Neural cell (in vitro differentiated cells): ENCODE measurements at regions not wholly inside any gene's neighbourhood (a gene's known extent, or its start where the extent isn't known, plus 50 kb on each side); places are given as distances from the start of the nearest gene placed in this dataset.

Experiments
- H2AFZ ChIP-seq: fragments of 200-600, 300-800 bp; sonication (generic), shearing (Covaris generic); 2 replicates; pipeline ENCODE4 v1.6.0; 2014; ENCODE audit warnings: low read depth, mild to moderate bottlenecking, antibody characterized with exemption, low read length, moderate library complexity
- H3F3A ChIP-seq: fragments of 200-600 bp; shearing (Covaris generic); 2 replicates; pipeline ENCODE4 v1.6.1; 2016; ENCODE audit warnings: mild to moderate bottlenecking, moderate library complexity, mixed read lengths, antibody characterized with exemption, low read length; ENCODE audit not compliant: insufficient read depth, poor library complexity, severe bottlenecking
- H3K27ac ChIP-seq: fragments of 200-600, 300-800 bp; sonication (generic), shearing (Covaris generic); 2 replicates; pipeline ENCODE4 v1.5.1; 2014; ENCODE audit warnings: mild to moderate bottlenecking, low read length, moderate library complexity
- H3K27me3 ChIP-seq: fragments of 300-800, 200-600 bp; sonication (generic), shearing (Covaris generic); 2 replicates; pipeline ENCODE4 v1.6.0; 2014; ENCODE audit warnings: mild to moderate bottlenecking, low read depth, low read length, moderate library complexity; ENCODE audit not compliant: insufficient read depth
- H3K36me3 ChIP-seq: fragments of 300-800, 200-600 bp; sonication (generic), shearing (Covaris generic); 2 replicates; pipeline ENCODE4 v1.5.1; 2014; ENCODE audit warnings: mild to moderate bottlenecking, antibody characterized with exemption, low read length, moderate library complexity; ENCODE audit not compliant: insufficient read depth
- H3K4me2 ChIP-seq: fragments of 300-800, 200-600 bp; sonication (generic), shearing (Covaris generic); 2 replicates; pipeline ENCODE4 v1.6.0; 2014; ENCODE audit warnings: mild to moderate bottlenecking, low read length
- H3K4me3 ChIP-seq: fragments of 300-800, 200-600 bp; sonication (generic), shearing (Covaris generic); 2 replicates; pipeline ENCODE4 v1.5.1; 2014; ENCODE audit warnings: mild to moderate bottlenecking, low read length, moderate library complexity
- H3K79me2 ChIP-seq: fragments of 200-600 bp; shearing (Covaris generic); replicated peaks from 2 replicates; pipeline ENCODE4 v1.6.0; 2014; ENCODE audit warnings: mild to moderate bottlenecking, low read length, moderate library complexity; ENCODE audit not compliant: insufficient read depth
- H3K9ac ChIP-seq: fragments of 300-800, 200-600 bp; sonication (generic), shearing (Covaris generic); 2 replicates; pipeline ENCODE4 v1.6.1; 2016; ENCODE audit warnings: mild to moderate bottlenecking, low read length, mixed read lengths
- H3K9me2 ChIP-seq: fragments of 200-600 bp; shearing (Covaris generic); 2 replicates; pipeline ENCODE4 v1.6.1; 2016; ENCODE audit warnings: mild to moderate bottlenecking, low read length, mixed read lengths; ENCODE audit not compliant: insufficient read depth
- H3K9me3 ChIP-seq: fragments of 200-600, 300-800 bp; sonication (generic), shearing (Covaris generic); 2 replicates; pipeline ENCODE4 v1.6.1; 2016; ENCODE audit warnings: mild to moderate bottlenecking, mixed run types, low read length, moderate library complexity, mixed read lengths
- H4K20me1 ChIP-seq: fragments of 200-600 bp; shearing (Covaris generic); 2 replicates; pipeline ENCODE4 v1.6.1; 2016; ENCODE audit warnings: mild to moderate bottlenecking, mixed run types; ENCODE audit not compliant: insufficient read depth
- CTCF ChIP-seq: fragments of 450-650 bp; IDR thresholded peaks from 2 replicates; pipeline ENCODE4 v1.5.1; 2014; ENCODE audit warnings: antibody characterized with exemption, mild to moderate bottlenecking, moderate library complexity; ENCODE audit not compliant: poor library complexity, severe bottlenecking
- EP300 ChIP-seq: fragments of 450-650 bp; conservative IDR thresholded peaks from 2 replicates; pipeline ENCODE4 v1.6.1; 2014; ENCODE audit warnings: antibody characterized with exemption, mild to moderate bottlenecking, moderate library complexity; ENCODE audit not compliant: poor library complexity, severe bottlenecking
- EZH2 ChIP-seq: fragments of 200-600, 300-800 bp; shearing (Covaris generic), sonication (generic); IDR thresholded peaks from 2 replicates; pipeline ENCODE4 v1.6.1; 2014; ENCODE audit warnings: antibody characterized with exemption, low read length, borderline replicate concordance, mild to moderate bottlenecking; ENCODE audit not compliant: insufficient read depth, poor library complexity, severe bottlenecking
- MXI1 ChIP-seq: fragments of 450-650 bp; conservative IDR thresholded peaks from 2 replicates; pipeline ENCODE4 v1.6.1; 2014; ENCODE audit warnings: antibody characterized with exemption, mild to moderate bottlenecking; ENCODE audit not compliant: poor library complexity, severe bottlenecking
- POLR2AphosphoS5 ChIP-seq: IDR thresholded peaks from 2 replicates; pipeline ENCODE4 v1.6.1; 2012
- RAD21 ChIP-seq: fragments of 450-650 bp; conservative IDR thresholded peaks from 2 replicates; pipeline ENCODE4 v1.6.1; 2014; ENCODE audit warnings: antibody characterized with exemption, mild to moderate bottlenecking, moderate library complexity
- SMC3 ChIP-seq: fragments of 450-650 bp; conservative IDR thresholded peaks from 2 replicates; pipeline ENCODE4 v1.6.1; 2014; ENCODE audit warnings: antibody characterized with exemption, mild to moderate bottlenecking, moderate library complexity; ENCODE audit not compliant: poor library complexity
- TAF1 ChIP-seq: IDR thresholded peaks from 2 replicates; pipeline ENCODE4 v1.6.1; 2012; ENCODE audit warnings: low read depth
- TF ChIP-seq, protein P1 (sequence below): IDR thresholded peaks from 2 replicates; pipeline ENCODE4 v1.6.1; 2012; ENCODE audit warnings: borderline replicate concordance

DNA sequence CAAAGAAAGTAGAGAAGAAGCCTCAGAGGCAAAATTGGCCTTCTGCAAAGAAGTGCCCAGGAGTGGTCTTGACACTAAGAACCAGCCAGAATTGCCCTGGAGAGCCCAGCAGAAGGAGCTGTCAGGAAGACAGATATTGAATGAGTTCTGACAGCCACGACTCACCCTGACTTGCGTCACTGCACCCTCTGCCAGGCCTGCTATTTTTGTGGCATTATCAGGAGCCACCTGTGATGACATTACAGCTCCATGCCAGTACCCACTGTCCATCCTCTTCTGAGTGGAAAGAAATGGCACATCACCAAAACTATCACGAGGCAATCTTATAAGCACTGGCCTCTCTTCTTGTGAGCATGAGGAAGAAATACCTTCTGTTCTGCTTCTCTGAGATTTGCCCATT lies 67.7 kb downstream of the SMIM20 start:
- no peaks in the 10 kb centered on the region for H3K27me3 ChIP-seq
- H3K36me3 ChIP-seq, result no peaks in the 10 kb centered on the region

DNA sequence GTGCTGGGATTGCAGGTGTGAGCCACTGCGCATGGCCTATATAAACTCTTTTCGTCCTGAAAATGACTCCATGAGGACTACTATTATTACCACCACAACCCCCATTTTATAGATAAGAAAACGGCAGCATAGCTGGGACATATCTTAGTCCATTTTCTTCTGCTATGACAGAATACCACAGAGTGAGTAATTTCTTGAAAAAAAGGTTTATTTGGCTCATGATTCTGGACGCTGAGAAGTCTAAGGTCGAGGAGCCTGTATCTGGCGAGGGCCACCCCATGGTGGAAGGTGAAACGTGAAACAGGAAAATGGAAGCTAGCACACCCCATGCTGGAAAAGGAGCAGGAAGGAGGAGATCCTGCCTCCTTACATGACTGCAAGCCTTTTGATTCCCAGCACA lies 68.9 kb downstream of the SMIM20 start:
- Histone ChIP-seq H3K9me2 (no peaks in the 10 kb centered on the region), H2AFZ (no peak overlapping the region), H3K9ac (no peak overlapping the region)

More for the DNA sequence above, 67.7 kb downstream of the SMIM20 start:
- Histone ChIP-seq H3K27ac (no peak overlapping the region), H3K9ac (no peak overlapping the region), H3K4me2 (no peak overlapping the region), H3K79me2 (no peaks in the 10 kb centered on the region), H2AFZ (no peak overlapping the region), H3K9me2 (no peaks in the 10 kb centered on the region), H3F3A (no peaks in the 10 kb centered on the region), H3K4me3 (no peak overlapping the region), H4K20me1 (no peaks in the 10 kb centered on the region), H3K9me3 (no peaks in the 10 kb centered on the region)
- TF ChIP-seq CTCF, result no peak
- TF ChIP-seq TAF1, result no peak
- no peak for TF ChIP-seq EZH2
- no peak for TF ChIP-seq MXI1
- TF ChIP-seq SMC3, result no peak
- TF ChIP-seq, protein P1, sequence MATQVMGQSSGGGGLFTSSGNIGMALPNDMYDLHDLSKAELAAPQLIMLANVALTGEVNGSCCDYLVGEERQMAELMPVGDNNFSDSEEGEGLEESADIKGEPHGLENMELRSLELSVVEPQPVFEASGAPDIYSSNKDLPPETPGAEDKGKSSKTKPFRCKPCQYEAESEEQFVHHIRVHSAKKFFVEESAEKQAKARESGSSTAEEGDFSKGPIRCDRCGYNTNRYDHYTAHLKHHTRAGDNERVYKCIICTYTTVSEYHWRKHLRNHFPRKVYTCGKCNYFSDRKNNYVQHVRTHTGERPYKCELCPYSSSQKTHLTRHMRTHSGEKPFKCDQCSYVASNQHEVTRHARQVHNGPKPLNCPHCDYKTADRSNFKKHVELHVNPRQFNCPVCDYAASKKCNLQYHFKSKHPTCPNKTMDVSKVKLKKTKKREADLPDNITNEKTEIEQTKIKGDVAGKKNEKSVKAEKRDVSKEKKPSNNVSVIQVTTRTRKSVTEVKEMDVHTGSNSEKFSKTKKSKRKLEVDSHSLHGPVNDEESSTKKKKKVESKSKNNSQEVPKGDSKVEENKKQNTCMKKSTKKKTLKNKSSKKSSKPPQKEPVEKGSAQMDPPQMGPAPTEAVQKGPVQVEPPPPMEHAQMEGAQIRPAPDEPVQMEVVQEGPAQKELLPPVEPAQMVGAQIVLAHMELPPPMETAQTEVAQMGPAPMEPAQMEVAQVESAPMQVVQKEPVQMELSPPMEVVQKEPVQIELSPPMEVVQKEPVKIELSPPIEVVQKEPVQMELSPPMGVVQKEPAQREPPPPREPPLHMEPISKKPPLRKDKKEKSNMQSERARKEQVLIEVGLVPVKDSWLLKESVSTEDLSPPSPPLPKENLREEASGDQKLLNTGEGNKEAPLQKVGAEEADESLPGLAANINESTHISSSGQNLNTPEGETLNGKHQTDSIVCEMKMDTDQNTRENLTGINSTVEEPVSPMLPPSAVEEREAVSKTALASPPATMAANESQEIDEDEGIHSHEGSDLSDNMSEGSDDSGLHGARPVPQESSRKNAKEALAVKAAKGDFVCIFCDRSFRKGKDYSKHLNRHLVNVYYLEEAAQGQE, result no peak
- no peak for TF ChIP-seq POLR2AphosphoS5
- TF ChIP-seq RAD21, result no peak
- no peak for TF ChIP-seq EP300

More for the DNA sequence above, 68.9 kb downstream of the SMIM20 start:
- Histone ChIP-seq H3K36me3 (no peaks in the 10 kb centered on the region), H3K27me3 (no peaks in the 10 kb centered on the region), H4K20me1 (no peaks in the 10 kb centered on the region), H3K27ac (no peak overlapping the region), H3K4me2 (no peak overlapping the region), H3K9me3 (no peaks in the 10 kb centered on the region), H3K4me3 (no peak overlapping the region), H3K79me2 (no peaks in the 10 kb centered on the region), H3F3A (no peaks in the 10 kb centered on the region)
- TF ChIP-seq POLR2AphosphoS5 (no peak), EP300 (no peak), TAF1 (no peak), SMC3 (no peak), CTCF (no peak), MXI1 (no peak)
- TF ChIP-seq, protein P1, result no peak
